AG04450 (cell line): ENCODE measurements at regions not wholly inside any gene's neighbourhood (a gene's known extent, or its start where the extent isn't known, plus 50 kb on each side); places are given as distances from the start of the nearest gene placed in this dataset.

Source experiments
- CTCF ChIA-PET: fragments of 300-600, 350-600 bp; formaldehyde crosslinking; extraction: SDS; loops from one replicate; lab custom pipeline; 2022; ENCODE audit warnings: antibody characterized with exemption, inconsistent platforms; lab: Charles Lee
- POLR2A ChIA-PET: fragments of 350-600 bp; formaldehyde crosslinking; extraction: SDS; loops from one replicate; lab custom pipeline; 2021; ENCODE audit warnings: antibody characterized with exemption, inconsistent platforms; lab: Yijun Ruan, JAX
- DNase-seq: peaks from one replicate; pipeline ENCODE4 v3.0.0-alpha.2; 2011; ENCODE audit warnings: low read depth, low spot score
- H3K27ac ChIP-seq: one replicate; pipeline ENCODE4 v1.5.1; 2012; ENCODE audit warnings: low read depth, low read length, control low read depth
- H3K27me3 ChIP-seq: one replicate; pipeline ENCODE4 v1.6.0; 2012; ENCODE audit warnings: low read length; ENCODE audit not compliant: control insufficient read depth, insufficient read depth
- H3K4me3 ChIP-seq: 2 replicates; pipeline ENCODE4 v1.5.1; 2011; ENCODE audit warnings: mild to moderate bottlenecking, low read depth, low read length, control low read depth
- H3K9me3 ChIP-seq: 2 replicates; pipeline ENCODE4 v1.5.1; 2012; ENCODE audit warnings: low read length; ENCODE audit not compliant: control insufficient read depth, insufficient read depth
- TF ChIP-seq, protein P1 (sequence below): IDR thresholded peaks from 2 replicates; pipeline ENCODE4 v1.5.1; 2011; ENCODE audit warnings: low read depth, low read length, control low read depth, inconsistent platforms

GRCh38 chr7:123296965-123297364 is 97.2 kb upstream of the SLC13A1 start:
- DNase-seq, result no peak
- H3K4me3 ChIP-seq, result no peak overlapping the region
- H3K27me3 ChIP-seq, result no peaks in the 10 kb centered on the region
- TF ChIP-seq, protein P1, sequence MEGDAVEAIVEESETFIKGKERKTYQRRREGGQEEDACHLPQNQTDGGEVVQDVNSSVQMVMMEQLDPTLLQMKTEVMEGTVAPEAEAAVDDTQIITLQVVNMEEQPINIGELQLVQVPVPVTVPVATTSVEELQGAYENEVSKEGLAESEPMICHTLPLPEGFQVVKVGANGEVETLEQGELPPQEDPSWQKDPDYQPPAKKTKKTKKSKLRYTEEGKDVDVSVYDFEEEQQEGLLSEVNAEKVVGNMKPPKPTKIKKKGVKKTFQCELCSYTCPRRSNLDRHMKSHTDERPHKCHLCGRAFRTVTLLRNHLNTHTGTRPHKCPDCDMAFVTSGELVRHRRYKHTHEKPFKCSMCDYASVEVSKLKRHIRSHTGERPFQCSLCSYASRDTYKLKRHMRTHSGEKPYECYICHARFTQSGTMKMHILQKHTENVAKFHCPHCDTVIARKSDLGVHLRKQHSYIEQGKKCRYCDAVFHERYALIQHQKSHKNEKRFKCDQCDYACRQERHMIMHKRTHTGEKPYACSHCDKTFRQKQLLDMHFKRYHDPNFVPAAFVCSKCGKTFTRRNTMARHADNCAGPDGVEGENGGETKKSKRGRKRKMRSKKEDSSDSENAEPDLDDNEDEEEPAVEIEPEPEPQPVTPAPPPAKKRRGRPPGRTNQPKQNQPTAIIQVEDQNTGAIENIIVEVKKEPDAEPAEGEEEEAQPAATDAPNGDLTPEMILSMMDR, result no peak
- ChIA-PET CTCF (no interaction called here), POLR2A (no interaction called here)
- H3K9me3 ChIP-seq, result peaks cover 11% of the 10 kb centered on the region; the same call in 1 of the 2 replicates
- no peak overlapping the region for H3K27ac ChIP-seq

- Histone ChIP-seq H3K27me3 (no peaks in the 10 kb centered on the region), H3K9me3 (peaks cover 11% of the 10 kb centered on the region; the same call in 1 of the 2 replicates), H3K27ac (no peak overlapping the region), H3K4me3 (no peak overlapping the region)
- DNase-seq, result no peak
- ChIA-PET POLR2A (no interaction called here), CTCF (interaction anchor here (1.0 kb wide), 1 partner anchor 21 kb away, joined by 3 read pairs; no protein-coding TSS in a partner anchor)
- TF ChIP-seq, protein P1, result no peak
Observed at GRCh38 chr7:123293710-123294109, 93.9 kb upstream of the SLC13A1 start.

- POLR2A ChIA-PET, result no interaction called here
- H3K27me3 ChIP-seq, result no peaks in the 10 kb centered on the region
- no peak overlapping the region for H3K4me3 ChIP-seq
- no peak for DNase-seq
- CTCF ChIA-PET, result no interaction called here
- peaks cover 11% of the 10 kb centered on the region; the same call in 1 of the 2 replicates for H3K9me3 ChIP-seq
- TF ChIP-seq, protein P1, result no peak
- H3K27ac ChIP-seq, result no peak overlapping the region
Observed at GRCh38 chr7:123292227-123292626, 92.5 kb upstream of the SLC13A1 start.

DNA sequence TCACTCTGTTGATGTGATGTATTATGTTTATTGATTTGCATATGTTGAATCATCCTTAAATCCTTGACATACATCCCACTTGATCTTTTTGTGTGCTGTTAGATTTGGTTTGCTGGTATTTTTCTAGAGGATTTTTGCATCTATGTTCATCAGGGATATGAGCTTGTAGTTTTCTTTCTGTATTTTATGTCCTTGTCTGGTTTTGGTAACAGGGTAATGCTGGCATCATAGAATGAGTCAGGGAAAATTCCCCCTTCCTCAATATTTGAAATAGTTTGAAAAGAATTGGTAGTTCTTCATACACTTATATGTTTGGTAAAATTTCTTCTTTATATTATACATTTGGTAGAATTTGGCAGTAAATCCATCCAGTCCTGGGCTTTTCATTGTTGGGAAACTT is 89.4 kb upstream of the SLC13A1 start:
- Histone ChIP-seq H3K9me3 (no peaks in the 10 kb centered on the region), H3K27me3 (no peaks in the 10 kb centered on the region), H3K4me3 (no peak overlapping the region), H3K27ac (no peak overlapping the region)
- DNase-seq, result no peak
- CTCF ChIA-PET, result no interaction called here
- TF ChIP-seq, protein P1, result no peak
- POLR2A ChIA-PET, result no interaction called here

DNA sequence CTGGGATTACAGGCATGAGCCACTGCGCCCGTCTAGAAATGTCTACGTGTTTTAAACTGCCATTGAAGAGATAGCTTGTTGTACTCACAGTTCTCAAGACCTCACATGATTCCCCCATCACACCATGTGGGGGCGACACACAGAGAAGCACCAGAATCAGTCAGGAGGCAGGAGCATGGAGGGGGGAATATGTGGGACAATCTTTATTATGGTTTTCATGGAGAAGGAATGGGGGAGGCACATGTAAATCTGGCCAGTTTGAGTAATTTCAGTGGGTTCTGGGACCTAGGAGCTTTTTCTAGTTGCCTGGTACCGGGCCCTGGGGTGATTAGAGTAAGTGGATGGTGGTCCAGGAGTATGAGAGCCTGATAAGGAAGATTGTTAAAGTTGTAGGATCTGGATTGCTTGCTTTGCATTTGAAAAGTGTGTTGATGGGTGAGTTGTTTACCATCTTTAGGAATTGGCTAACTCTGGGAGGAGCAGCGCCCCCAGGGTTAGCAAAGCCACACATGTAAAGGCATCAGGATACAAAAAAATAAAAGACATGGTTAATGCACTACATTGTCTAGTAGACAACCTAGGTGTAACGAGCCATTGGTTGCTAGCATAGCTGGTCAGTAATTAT is 85.4 kb upstream of the SLC13A1 start:
- DNase-seq, result no peak
- CTCF ChIA-PET, result no interaction called here
- TF ChIP-seq, protein P1, result no peak

More for the DNA sequence above, 85.4 kb upstream of the SLC13A1 start:
- Histone ChIP-seq H3K4me3 (no peak overlapping the region), H3K27me3 (no peaks in the 10 kb centered on the region), H3K9me3 (no peaks in the 10 kb centered on the region), H3K27ac (no peak overlapping the region)
- POLR2A ChIA-PET, result no interaction called here
